Chondrocyte (in vitro differentiated cells): ENCODE measurements at regions not wholly inside any gene's neighbourhood (a gene's known extent, or its start where the extent isn't known, plus 50 kb on each side); places are given as distances from the start of the nearest gene placed in this dataset.

ENCODE experiments used
- DNase-seq: peaks from one replicate; pipeline ENCODE4 v3.0.0; 2021; ENCODE audit warnings: mixed read lengths, low spot score
- H3K27ac Mint-ChIP-seq: one replicate; pipeline ENCODE4 v1.8.0; 2021; ENCODE audit warnings: mild to moderate bottlenecking, moderate library complexity, mixed read lengths; ENCODE audit not compliant: unreplicated experiment
- H3K27me3 Mint-ChIP-seq: 2 replicates; pipeline ENCODE4 v1.8.0; 2021; ENCODE audit warnings: low read depth, mixed read lengths
- H3K36me3 Mint-ChIP-seq: 2 replicates; pipeline ENCODE4 v1.8.0; 2021; ENCODE audit warnings: low read depth, mixed read lengths
- H3K4me1 Mint-ChIP-seq: 2 replicates; pipeline ENCODE4 v1.8.0; 2021; ENCODE audit warnings: low read depth, mild to moderate bottlenecking, mixed read lengths
- H3K4me3 Mint-ChIP-seq: one replicate; pipeline ENCODE4 v1.8.0; 2021; ENCODE audit warnings: mild to moderate bottlenecking, moderate library complexity, mixed read lengths; ENCODE audit not compliant: unreplicated experiment
- H3K9me3 Mint-ChIP-seq: 2 replicates; pipeline ENCODE4 v1.8.0; 2021; ENCODE audit warnings: low read depth, mixed read lengths
- CTCF ChIP-seq: fragments of 200-600 bp; sonication (generic); IDR thresholded peaks from 2 replicates; pipeline ENCODE4 v1.5.0; 2021; ENCODE audit warnings: antibody characterized with exemption, mild to moderate bottlenecking, moderate library complexity

DNA sequence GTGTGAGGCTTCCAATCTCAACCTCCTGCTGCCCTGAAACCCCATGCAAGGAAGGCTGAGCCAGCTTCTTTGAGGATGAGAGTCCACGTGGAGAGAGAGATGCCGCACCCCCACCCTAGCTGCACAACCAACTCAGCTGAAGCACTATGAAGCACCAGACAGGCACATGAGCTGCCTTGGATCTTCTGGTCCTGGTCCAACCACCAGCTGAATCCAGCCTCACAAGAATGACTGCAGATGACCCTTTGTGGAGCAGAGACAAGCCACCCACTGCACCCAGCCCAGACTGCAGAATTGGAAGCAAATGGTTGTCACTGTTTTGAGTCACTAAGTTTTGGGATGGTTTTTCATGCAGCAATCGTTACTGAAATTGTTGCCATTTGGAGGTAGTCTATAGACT is 149.6 kb upstream of the SYT13 start:
- Mint-ChIP-seq H3K27ac (no peak overlapping the region), H3K9me3 (peaks cover 10% of the 10 kb centered on the region), H3K4me3 (no peak overlapping the region)

DNA sequence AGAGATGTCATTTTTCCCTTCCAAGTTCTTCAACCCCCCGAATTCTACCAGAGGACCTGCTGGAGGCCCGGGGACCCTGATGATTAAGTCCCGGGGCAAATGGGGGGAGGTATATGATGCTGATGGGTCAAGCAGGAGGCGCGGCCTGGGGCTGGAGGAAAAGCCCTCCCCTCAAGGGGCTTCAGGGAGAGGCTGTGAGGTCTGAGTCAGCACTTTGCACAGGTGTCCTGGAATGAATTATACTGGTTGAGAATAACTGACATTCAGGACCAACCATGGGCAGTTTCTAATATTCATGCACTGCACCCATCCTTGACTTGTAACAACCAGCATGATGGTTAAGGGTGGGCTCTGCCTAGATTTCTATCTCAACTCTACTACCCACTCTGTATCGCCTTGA is 146.8 kb upstream of the SYT13 start:
- DNase-seq = no peak
- Mint-ChIP-seq H3K27ac (no peak overlapping the region), H3K27me3 (peaks cover 68% of the 10 kb centered on the region), H3K4me3 (no peak overlapping the region), H3K4me1 (no peaks in the 10 kb centered on the region), H3K36me3 (no peaks in the 10 kb centered on the region), H3K9me3 (no peaks in the 10 kb centered on the region)
- no peak for TF ChIP-seq CTCF

More for the DNA sequence above, 149.6 kb upstream of the SYT13 start:
- no peak for DNase-seq
- Mint-ChIP-seq H3K36me3 (peaks cover 5% of the 10 kb centered on the region), H3K4me1 (no peaks in the 10 kb centered on the region), H3K27me3 (peaks cover 49% of the 10 kb centered on the region)
- TF ChIP-seq CTCF = no peak

DNA sequence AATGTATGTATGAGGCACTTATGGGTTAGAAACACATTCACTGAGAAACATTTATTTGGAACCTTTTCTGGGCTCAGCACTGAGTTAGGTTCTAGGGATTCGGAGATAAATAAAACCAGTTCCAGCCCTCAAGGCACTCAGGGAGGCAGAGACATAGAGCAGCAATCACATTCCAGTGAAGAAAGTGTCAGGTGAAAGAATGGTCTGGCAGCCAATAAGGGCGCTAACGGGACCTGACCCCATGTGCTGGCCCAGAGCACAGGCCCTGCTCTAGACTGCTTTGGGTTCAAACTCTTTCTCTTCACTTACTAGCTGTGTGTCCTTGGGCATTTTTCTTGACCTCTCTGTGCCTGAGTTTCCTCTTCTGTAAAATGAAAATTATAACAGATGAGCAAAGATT is 146.0 kb upstream of the SYT13 start:
- no peaks in the 10 kb centered on the region for H3K4me1 Mint-ChIP-seq
- no peaks in the 10 kb centered on the region for H3K36me3 Mint-ChIP-seq
- H3K27me3 Mint-ChIP-seq = peaks cover 63% of the 10 kb centered on the region

GRCh38 chr11:45431046-45432018 is 145.2 kb upstream of the SYT13 start:
- no peaks in the 10 kb centered on the region for H3K4me1 Mint-ChIP-seq
- H3K4me3 Mint-ChIP-seq = no peak overlapping the region
- no peak for TF ChIP-seq CTCF
- peaks cover 62% of the 10 kb centered on the region for H3K27me3 Mint-ChIP-seq
- DNase-seq = no peak
- H3K27ac Mint-ChIP-seq = no peak overlapping the region
- no peaks in the 10 kb centered on the region for H3K36me3 Mint-ChIP-seq
- H3K9me3 Mint-ChIP-seq = no peaks in the 10 kb centered on the region

More for the DNA sequence above, 146.0 kb upstream of the SYT13 start:
- Mint-ChIP-seq H3K27ac (no peak overlapping the region), H3K4me3 (no peak overlapping the region), H3K9me3 (no peaks in the 10 kb centered on the region)
- TF ChIP-seq CTCF = no peak
- no peak for DNase-seq

DNA sequence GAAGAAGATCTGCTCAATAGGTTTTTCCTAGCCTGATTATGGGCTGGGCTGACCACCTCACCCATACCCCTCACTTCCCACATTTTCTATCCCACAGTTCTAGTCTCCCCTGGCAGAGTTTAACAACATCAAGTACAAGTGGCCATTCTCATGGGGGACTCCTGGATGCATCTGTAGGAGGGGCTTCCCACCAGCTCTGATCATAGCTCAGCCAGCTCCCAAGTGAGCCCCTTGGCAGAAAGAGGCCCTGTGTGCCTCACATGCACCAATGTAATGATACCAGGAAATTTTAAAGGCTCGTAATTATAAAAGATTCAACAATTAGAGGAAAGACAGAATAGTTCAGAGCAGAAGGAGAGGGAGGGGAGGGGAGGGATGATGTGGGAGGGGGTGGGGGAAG is 144.2 kb upstream of the SYT13 start:
- no peak overlapping the region for H3K27ac Mint-ChIP-seq
- H3K27me3 Mint-ChIP-seq = peaks cover 64% of the 10 kb centered on the region
- no peaks in the 10 kb centered on the region for H3K4me1 Mint-ChIP-seq
- no peaks in the 10 kb centered on the region for H3K36me3 Mint-ChIP-seq
- no peak overlapping the region for H3K4me3 Mint-ChIP-seq
- DNase-seq = no peak
- H3K9me3 Mint-ChIP-seq = no peaks in the 10 kb centered on the region
- TF ChIP-seq CTCF = no peak
